Neural cell (in vitro differentiated cells): ENCODE measurements at regions not wholly inside any gene's neighbourhood (a gene's known extent, or its start where the extent isn't known, plus 50 kb on each side); places are given as distances from the start of the nearest gene placed in this dataset.

ENCODE experiments used
- H2AFZ ChIP-seq: fragments of 200-600, 300-800 bp; sonication (generic), shearing (Covaris generic); 2 replicates; pipeline ENCODE4 v1.6.0; 2014; ENCODE audit warnings: low read depth, mild to moderate bottlenecking, antibody characterized with exemption, low read length, moderate library complexity
- H3F3A ChIP-seq: fragments of 200-600 bp; shearing (Covaris generic); 2 replicates; pipeline ENCODE4 v1.6.1; 2016; ENCODE audit warnings: mild to moderate bottlenecking, moderate library complexity, mixed read lengths, antibody characterized with exemption, low read length; ENCODE audit not compliant: insufficient read depth, poor library complexity, severe bottlenecking
- H3K27ac ChIP-seq: fragments of 200-600, 300-800 bp; sonication (generic), shearing (Covaris generic); 2 replicates; pipeline ENCODE4 v1.5.1; 2014; ENCODE audit warnings: mild to moderate bottlenecking, low read length, moderate library complexity
- H3K27me3 ChIP-seq: fragments of 300-800, 200-600 bp; sonication (generic), shearing (Covaris generic); 2 replicates; pipeline ENCODE4 v1.6.0; 2014; ENCODE audit warnings: mild to moderate bottlenecking, low read depth, low read length, moderate library complexity; ENCODE audit not compliant: insufficient read depth
- H3K36me3 ChIP-seq: fragments of 300-800, 200-600 bp; sonication (generic), shearing (Covaris generic); 2 replicates; pipeline ENCODE4 v1.5.1; 2014; ENCODE audit warnings: mild to moderate bottlenecking, antibody characterized with exemption, low read length, moderate library complexity; ENCODE audit not compliant: insufficient read depth
- H3K4me2 ChIP-seq: fragments of 300-800, 200-600 bp; sonication (generic), shearing (Covaris generic); 2 replicates; pipeline ENCODE4 v1.6.0; 2014; ENCODE audit warnings: mild to moderate bottlenecking, low read length
- H3K4me3 ChIP-seq: fragments of 300-800, 200-600 bp; sonication (generic), shearing (Covaris generic); 2 replicates; pipeline ENCODE4 v1.5.1; 2014; ENCODE audit warnings: mild to moderate bottlenecking, low read length, moderate library complexity
- H3K79me2 ChIP-seq: fragments of 200-600 bp; shearing (Covaris generic); replicated peaks from 2 replicates; pipeline ENCODE4 v1.6.0; 2014; ENCODE audit warnings: mild to moderate bottlenecking, low read length, moderate library complexity; ENCODE audit not compliant: insufficient read depth
- H3K9ac ChIP-seq: fragments of 300-800, 200-600 bp; sonication (generic), shearing (Covaris generic); 2 replicates; pipeline ENCODE4 v1.6.1; 2016; ENCODE audit warnings: mild to moderate bottlenecking, low read length, mixed read lengths
- H3K9me2 ChIP-seq: fragments of 200-600 bp; shearing (Covaris generic); 2 replicates; pipeline ENCODE4 v1.6.1; 2016; ENCODE audit warnings: mild to moderate bottlenecking, low read length, mixed read lengths; ENCODE audit not compliant: insufficient read depth
- H3K9me3 ChIP-seq: fragments of 200-600, 300-800 bp; sonication (generic), shearing (Covaris generic); 2 replicates; pipeline ENCODE4 v1.6.1; 2016; ENCODE audit warnings: mild to moderate bottlenecking, mixed run types, low read length, moderate library complexity, mixed read lengths
- H4K20me1 ChIP-seq: fragments of 200-600 bp; shearing (Covaris generic); 2 replicates; pipeline ENCODE4 v1.6.1; 2016; ENCODE audit warnings: mild to moderate bottlenecking, mixed run types; ENCODE audit not compliant: insufficient read depth
- EP300 ChIP-seq: fragments of 450-650 bp; conservative IDR thresholded peaks from 2 replicates; pipeline ENCODE4 v1.6.1; 2014; ENCODE audit warnings: antibody characterized with exemption, mild to moderate bottlenecking, moderate library complexity; ENCODE audit not compliant: poor library complexity, severe bottlenecking
- EZH2 ChIP-seq: fragments of 200-600, 300-800 bp; shearing (Covaris generic), sonication (generic); IDR thresholded peaks from 2 replicates; pipeline ENCODE4 v1.6.1; 2014; ENCODE audit warnings: antibody characterized with exemption, low read length, borderline replicate concordance, mild to moderate bottlenecking; ENCODE audit not compliant: insufficient read depth, poor library complexity, severe bottlenecking
- MXI1 ChIP-seq: fragments of 450-650 bp; conservative IDR thresholded peaks from 2 replicates; pipeline ENCODE4 v1.6.1; 2014; ENCODE audit warnings: antibody characterized with exemption, mild to moderate bottlenecking; ENCODE audit not compliant: poor library complexity, severe bottlenecking
- POLR2AphosphoS5 ChIP-seq: IDR thresholded peaks from 2 replicates; pipeline ENCODE4 v1.6.1; 2012
- RAD21 ChIP-seq: fragments of 450-650 bp; conservative IDR thresholded peaks from 2 replicates; pipeline ENCODE4 v1.6.1; 2014; ENCODE audit warnings: antibody characterized with exemption, mild to moderate bottlenecking, moderate library complexity
- SMC3 ChIP-seq: fragments of 450-650 bp; conservative IDR thresholded peaks from 2 replicates; pipeline ENCODE4 v1.6.1; 2014; ENCODE audit warnings: antibody characterized with exemption, mild to moderate bottlenecking, moderate library complexity; ENCODE audit not compliant: poor library complexity
- TAF1 ChIP-seq: IDR thresholded peaks from 2 replicates; pipeline ENCODE4 v1.6.1; 2012; ENCODE audit warnings: low read depth
- TF ChIP-seq, protein P1 (sequence below): IDR thresholded peaks from 2 replicates; pipeline ENCODE4 v1.6.1; 2012; ENCODE audit warnings: borderline replicate concordance
- TF ChIP-seq, protein P2 (sequence below): fragments of 450-650 bp; IDR thresholded peaks from 2 replicates; pipeline ENCODE4 v1.5.1; 2014; ENCODE audit warnings: antibody characterized with exemption, mild to moderate bottlenecking, moderate library complexity; ENCODE audit not compliant: poor library complexity, severe bottlenecking

DNA sequence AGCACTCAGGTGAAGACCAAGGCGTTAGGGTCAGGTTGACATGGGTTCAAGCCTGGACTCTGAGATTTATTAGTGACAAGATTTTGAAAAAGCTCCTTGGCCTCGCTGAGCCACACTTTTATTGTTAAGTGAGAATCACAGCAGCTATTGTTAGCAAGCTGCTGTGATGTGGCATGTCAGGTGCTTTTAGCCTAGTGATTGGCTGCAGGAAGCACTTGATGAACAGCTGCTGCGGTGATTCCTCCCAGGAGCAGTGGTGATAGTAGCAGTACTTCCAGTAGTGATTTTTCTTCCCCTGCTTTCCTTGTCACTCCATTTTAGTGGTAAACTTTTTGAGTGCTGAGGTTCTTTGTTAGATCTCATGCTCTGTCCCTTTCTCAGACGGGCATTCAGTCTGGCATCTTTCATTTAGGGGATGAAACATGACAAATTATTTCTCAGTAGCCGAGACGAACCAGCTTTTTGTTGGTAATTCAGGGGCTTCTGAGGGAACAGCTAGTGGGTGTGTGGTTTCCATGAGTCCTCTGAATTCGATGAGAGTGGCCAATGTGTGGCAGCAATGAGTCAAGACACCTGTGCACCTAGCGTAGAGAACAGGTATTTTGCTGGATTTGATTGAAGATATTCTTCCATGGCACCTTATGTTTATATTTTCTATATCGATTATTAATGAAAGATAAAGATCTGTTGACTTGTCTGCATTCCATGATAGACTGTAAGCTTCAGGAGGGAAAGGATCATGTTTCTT, 696.7 kb downstream of the DHX35 start:
- Histone ChIP-seq H3F3A (no peaks in the 10 kb centered on the region), H3K9ac (no peak overlapping the region), H3K27me3 (no peaks in the 10 kb centered on the region), H3K4me3 (no peak overlapping the region), H3K9me2 (no peaks in the 10 kb centered on the region), H3K79me2 (no peaks in the 10 kb centered on the region), H2AFZ (no peak overlapping the region), H3K27ac (no peak overlapping the region), H3K9me3 (no peaks in the 10 kb centered on the region), H3K4me2 (no peak overlapping the region), H4K20me1 (no peaks in the 10 kb centered on the region), H3K36me3 (no peaks in the 10 kb centered on the region)
- no peak for TF ChIP-seq EZH2
- no peak for TF ChIP-seq POLR2AphosphoS5
- TF ChIP-seq TAF1: no peak
- no peak for TF ChIP-seq SMC3
- TF ChIP-seq, protein P1, sequence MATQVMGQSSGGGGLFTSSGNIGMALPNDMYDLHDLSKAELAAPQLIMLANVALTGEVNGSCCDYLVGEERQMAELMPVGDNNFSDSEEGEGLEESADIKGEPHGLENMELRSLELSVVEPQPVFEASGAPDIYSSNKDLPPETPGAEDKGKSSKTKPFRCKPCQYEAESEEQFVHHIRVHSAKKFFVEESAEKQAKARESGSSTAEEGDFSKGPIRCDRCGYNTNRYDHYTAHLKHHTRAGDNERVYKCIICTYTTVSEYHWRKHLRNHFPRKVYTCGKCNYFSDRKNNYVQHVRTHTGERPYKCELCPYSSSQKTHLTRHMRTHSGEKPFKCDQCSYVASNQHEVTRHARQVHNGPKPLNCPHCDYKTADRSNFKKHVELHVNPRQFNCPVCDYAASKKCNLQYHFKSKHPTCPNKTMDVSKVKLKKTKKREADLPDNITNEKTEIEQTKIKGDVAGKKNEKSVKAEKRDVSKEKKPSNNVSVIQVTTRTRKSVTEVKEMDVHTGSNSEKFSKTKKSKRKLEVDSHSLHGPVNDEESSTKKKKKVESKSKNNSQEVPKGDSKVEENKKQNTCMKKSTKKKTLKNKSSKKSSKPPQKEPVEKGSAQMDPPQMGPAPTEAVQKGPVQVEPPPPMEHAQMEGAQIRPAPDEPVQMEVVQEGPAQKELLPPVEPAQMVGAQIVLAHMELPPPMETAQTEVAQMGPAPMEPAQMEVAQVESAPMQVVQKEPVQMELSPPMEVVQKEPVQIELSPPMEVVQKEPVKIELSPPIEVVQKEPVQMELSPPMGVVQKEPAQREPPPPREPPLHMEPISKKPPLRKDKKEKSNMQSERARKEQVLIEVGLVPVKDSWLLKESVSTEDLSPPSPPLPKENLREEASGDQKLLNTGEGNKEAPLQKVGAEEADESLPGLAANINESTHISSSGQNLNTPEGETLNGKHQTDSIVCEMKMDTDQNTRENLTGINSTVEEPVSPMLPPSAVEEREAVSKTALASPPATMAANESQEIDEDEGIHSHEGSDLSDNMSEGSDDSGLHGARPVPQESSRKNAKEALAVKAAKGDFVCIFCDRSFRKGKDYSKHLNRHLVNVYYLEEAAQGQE: no peak
- no peak for TF ChIP-seq EP300
- TF ChIP-seq, protein P2, sequence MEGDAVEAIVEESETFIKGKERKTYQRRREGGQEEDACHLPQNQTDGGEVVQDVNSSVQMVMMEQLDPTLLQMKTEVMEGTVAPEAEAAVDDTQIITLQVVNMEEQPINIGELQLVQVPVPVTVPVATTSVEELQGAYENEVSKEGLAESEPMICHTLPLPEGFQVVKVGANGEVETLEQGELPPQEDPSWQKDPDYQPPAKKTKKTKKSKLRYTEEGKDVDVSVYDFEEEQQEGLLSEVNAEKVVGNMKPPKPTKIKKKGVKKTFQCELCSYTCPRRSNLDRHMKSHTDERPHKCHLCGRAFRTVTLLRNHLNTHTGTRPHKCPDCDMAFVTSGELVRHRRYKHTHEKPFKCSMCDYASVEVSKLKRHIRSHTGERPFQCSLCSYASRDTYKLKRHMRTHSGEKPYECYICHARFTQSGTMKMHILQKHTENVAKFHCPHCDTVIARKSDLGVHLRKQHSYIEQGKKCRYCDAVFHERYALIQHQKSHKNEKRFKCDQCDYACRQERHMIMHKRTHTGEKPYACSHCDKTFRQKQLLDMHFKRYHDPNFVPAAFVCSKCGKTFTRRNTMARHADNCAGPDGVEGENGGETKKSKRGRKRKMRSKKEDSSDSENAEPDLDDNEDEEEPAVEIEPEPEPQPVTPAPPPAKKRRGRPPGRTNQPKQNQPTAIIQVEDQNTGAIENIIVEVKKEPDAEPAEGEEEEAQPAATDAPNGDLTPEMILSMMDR: no peak

DNA sequence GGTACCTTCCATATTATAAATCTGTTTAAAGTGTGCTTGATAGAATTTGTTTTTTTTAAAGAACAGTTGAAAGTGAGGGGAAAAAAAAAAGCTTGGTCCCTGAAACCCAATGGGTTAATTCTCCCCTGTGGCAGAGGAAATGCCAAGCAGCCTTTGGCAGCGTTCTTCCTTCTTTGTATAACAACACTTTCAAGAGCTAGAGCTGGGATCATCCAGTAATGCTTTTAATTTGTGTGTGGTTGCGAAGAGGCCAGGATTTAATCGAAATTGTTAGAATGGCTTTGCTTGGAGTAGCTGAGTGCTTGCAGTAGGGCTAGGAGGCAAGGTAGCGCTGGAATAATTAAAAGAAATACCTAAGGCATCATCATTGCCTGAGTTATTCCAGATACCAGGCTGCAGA, 692.0 kb downstream of the DHX35 start:
- no peak overlapping the region for H3K4me3 ChIP-seq
- no peaks in the 10 kb centered on the region for H3F3A ChIP-seq
- H3K9ac ChIP-seq: no peak overlapping the region
- no peak for TF ChIP-seq EZH2
- TF ChIP-seq RAD21: no peak
- TF ChIP-seq, protein P1: no peak
- no peak for TF ChIP-seq MXI1
- no peak for TF ChIP-seq EP300
- no peak for TF ChIP-seq POLR2AphosphoS5
- no peak for TF ChIP-seq TAF1
- TF ChIP-seq, protein P2: no peak
- no peak for TF ChIP-seq SMC3
- H3K79me2 ChIP-seq: no peaks in the 10 kb centered on the region
- H3K36me3 ChIP-seq: no peaks in the 10 kb centered on the region
- H3K4me2 ChIP-seq: no peak overlapping the region
- no peaks in the 10 kb centered on the region for H3K27me3 ChIP-seq
- no peak overlapping the region for H3K27ac ChIP-seq
- H2AFZ ChIP-seq: no peak overlapping the region
- no peaks in the 10 kb centered on the region for H3K9me2 ChIP-seq
- no peaks in the 10 kb centered on the region for H3K9me3 ChIP-seq
- no peaks in the 10 kb centered on the region for H4K20me1 ChIP-seq
